ENCODE measurements at regions not wholly inside any gene's neighbourhood (a gene's known extent, or its start where the extent isn't known, plus 50 kb on each side); places are given as distances from the start of the nearest gene placed in this dataset.

- no peak for DNase-seq
Observed at GRCh38 chr18:78612318-78612717, 367.3 kb upstream of the SALL3 start.

- DNase-seq, result no peak
Observed at GRCh38 chr18:78612801-78613200, 366.8 kb upstream of the SALL3 start.

- DNase-seq, result no peak
Observed at GRCh38 chr18:78618726-78619125, 360.9 kb upstream of the SALL3 start.

- peak; percentile 75 for DNase-seq
Observed at GRCh38 chr18:78619854-78620253, 359.8 kb upstream of the SALL3 start.

GRCh38 chr18:78620326-78620725, 359.3 kb upstream of the SALL3 start:
- no peak for DNase-seq

GRCh38 chr18:78621141-78621755, 358.4 kb upstream of the SALL3 start:
- no peak for DNase-seq

- DNase-seq, result no peak
Observed at GRCh38 chr18:78622251-78622906, 357.2 kb upstream of the SALL3 start.

GRCh38 chr18:78622907-78623541, 356.6 kb upstream of the SALL3 start:
- DNase-seq, result no peak

- no peak for DNase-seq
Observed at GRCh38 chr18:78624646-78625279, 354.9 kb upstream of the SALL3 start.

GRCh38 chr18:78625847-78626246, 353.8 kb upstream of the SALL3 start:
- no peak for DNase-seq

GRCh38 chr18:78627551-78628346, 351.9 kb upstream of the SALL3 start:
- DNase-seq, result no peak

- no peak for DNase-seq
Observed at GRCh38 chr18:78629426-78629825, 350.2 kb upstream of the SALL3 start.

- DNase-seq, result no peak
Observed at GRCh38 chr18:78630356-78630755, 349.3 kb upstream of the SALL3 start.

- DNase-seq, result no peak
Observed at GRCh38 chr18:78630981-78631510, 348.6 kb upstream of the SALL3 start.

GRCh38 chr18:78632111-78632541, 347.5 kb upstream of the SALL3 start:
- DNase-seq, result no peak

- no peak for DNase-seq
Observed at GRCh38 chr18:78634061-78634696, 345.4 kb upstream of the SALL3 start.

GRCh38 chr18:78635093-78635800, 344.4 kb upstream of the SALL3 start:
- no peak for DNase-seq

GRCh38 chr18:78636260-78636659, 343.4 kb upstream of the SALL3 start:
- DNase-seq, result no peak

- DNase-seq, result no peak
Observed at GRCh38 chr18:78637442-78638402, 341.9 kb upstream of the SALL3 start.

All from DMS153 (cell line).